Right lobe of liver (tissue), 6 donors: ENCODE measurements at regions not wholly inside any gene's neighbourhood (a gene's known extent, or its start where the extent isn't known, plus 50 kb on each side); places are given as distances from the start of the nearest gene placed in this dataset.

Experiments
- ATAC-seq, 4 donors: fragments of 200-7000 bp; cut with Tn5 transposase; one replicate each; pipeline ENCODE4 v1.9.1; 2020; ENCODE audit warnings: mild to moderate bottlenecking in 4 of 4, moderate library complexity in 4 of 4
- DNase-seq, 3 donors: peaks; one replicate each; pipeline ENCODE4 v3.0.0-alpha.2; 2020
- H3K27ac ChIP-seq, 3 donors: fragments of 200-600 bp; one replicate each; pipeline ENCODE4 v1.8.0; 2022
- H3K27me3 ChIP-seq, 2 donors: fragments of 200-600 bp; one replicate each; pipeline ENCODE4 v1.8.0; 2022
- H3K36me3 ChIP-seq, 4 donors: fragments of 200-600 bp; sonication (generic) in 1 of 4; one replicate each; pipeline versions ENCODE4 v1.5.1 to v1.8.0; 2017 to 2022; ENCODE audit warnings: control low read depth in 1 of 4
- H3K4me1 ChIP-seq, 4 donors: fragments of 200-600 bp; sonication (generic) in 1 of 4; one replicate each; pipeline versions ENCODE4 v1.5.1 to v1.8.0; 2017 to 2022; ENCODE audit warnings: control low read depth in 1 of 4
- H3K4me3 ChIP-seq, 3 donors: fragments of 200-600 bp; one replicate each; pipeline ENCODE4 v1.8.0; 2022
- H3K9me3 ChIP-seq, 4 donors: fragments of 200-600 bp; sonication (generic) in 1 of 4; one replicate each; pipeline versions ENCODE4 v1.5.1 to v1.8.0; 2017 to 2022; ENCODE audit warnings: control low read depth in 1 of 4
- CTCF ChIP-seq, 4 donors: fragments of 200-600 bp in 3 of 4; fragments of 450-650 bp in 1 of 4; IDR thresholded peaks; one replicate each; pipeline versions ENCODE4 v1.5.1 to v1.8.0; 2016 to 2022; ENCODE audit warnings: antibody characterized with exemption in 4 of 4, mild to moderate bottlenecking in 2 of 4
- POLR2A ChIP-seq: fragments of 450-650 bp; IDR thresholded peaks from one replicate; pipeline ENCODE4 v1.6.1; 2017; ENCODE audit warnings: antibody characterized with exemption, mild to moderate bottlenecking
- WGBS: methylation state at CpG from one replicate; pipeline ENCODE4 v1.1.6; 2018; ENCODE audit warnings: low coverage, low lambda C conversion rate; ENCODE audit not compliant: insufficient coverage; ENCODE audit errors: missing lambda C conversion rate; 5-methylcytosine and 5-hydroxymethylcytosine counted together
- intact Hi-C, 2 donors: fragments of 100-400 bp; cut with DNase I; formaldehyde crosslinking; loops; one replicate each; pipeline versions ENCODE4 v1.11.2 to v1.14.1; 2022
- donor health status: DM: no; HTN: yes; CAD: no.
- donor health status: DM: no; HTN: no; CAD: no.
- donor health status: DM: no; HTN: no; CAD: no.
- donor health status: DM: no; HTN: yes; CAD: no.
- donor health status: DM: no; HTN: yes; CAD: no.

DNA sequence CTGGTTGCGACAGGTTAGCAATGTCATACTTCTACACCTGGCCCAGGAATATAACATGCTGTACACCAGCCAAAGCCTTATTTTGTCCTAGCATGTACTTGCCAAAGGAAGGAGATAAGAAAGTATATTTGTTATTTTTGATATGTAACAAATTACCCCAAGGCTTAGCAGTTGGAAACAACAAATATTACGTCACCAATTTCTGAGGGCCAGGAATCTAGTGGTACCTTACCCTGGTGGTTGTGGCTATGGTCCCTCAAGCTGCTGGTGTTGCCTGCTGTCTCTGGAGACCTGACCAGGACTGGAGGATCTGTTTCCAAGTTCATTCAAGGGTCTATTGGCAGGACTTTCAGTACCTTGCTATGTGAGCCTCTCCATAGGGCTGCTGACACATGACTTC lies 135.5 kb upstream of the BANK1 start:
- DNase-seq = no peak
- ATAC-seq = no peak
- no peak for TF ChIP-seq CTCF (IDR thresholded peaks at IDR 0.05)
- no peak for TF ChIP-seq POLR2A
- intact Hi-C loops = no loop called here
- Histone ChIP-seq H3K4me3 (no peak overlapping the region), H3K9me3 (no peaks in the 10 kb centered on the region), H3K27ac (no peak overlapping the region), H3K36me3 (no peaks in the 10 kb centered on the region), H3K4me1 (no peaks in the 10 kb centered on the region), H3K27me3 (no peaks in the 10 kb centered on the region)
- WGBS = 94% methylated on average over 2 of the region's 2 CpGs

DNA sequence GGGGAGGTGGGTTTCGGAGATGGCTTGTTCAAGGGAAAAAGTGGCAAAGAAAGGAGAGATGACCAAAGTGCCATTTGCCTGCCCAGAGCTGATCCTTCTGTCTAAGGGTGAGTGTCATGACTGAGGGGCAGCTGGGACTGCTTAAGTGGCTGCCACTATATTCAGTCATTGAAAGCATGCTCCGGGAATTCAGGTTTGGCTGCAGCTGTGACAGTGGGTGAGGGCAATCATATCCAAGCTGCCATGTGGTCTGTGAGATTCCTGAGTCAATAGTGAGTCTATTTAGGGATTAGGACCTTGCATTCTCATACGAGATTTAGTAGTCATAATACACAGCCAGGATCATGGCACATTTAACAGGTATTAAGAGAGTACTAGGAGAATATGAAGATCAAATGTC lies 138.8 kb upstream of the BANK1 start:
- Histone ChIP-seq H3K36me3 (no peaks in the 10 kb centered on the region), H3K27me3 (no peaks in the 10 kb centered on the region), H3K4me3 (no peak overlapping the region), H3K27ac (no peak overlapping the region), H3K4me1 (no peaks in the 10 kb centered on the region), H3K9me3 (no peaks in the 10 kb centered on the region)
- ATAC-seq = no peak
- WGBS = 46% methylated on average over 3 of the region's 3 CpGs
- intact Hi-C loops = no loop called here
- TF ChIP-seq POLR2A (no peak), CTCF (IDR thresholded peaks at IDR 0.05) (no peak)
- DNase-seq = no peak

GRCh38 chr4:101649790-101650515 lies 140.6 kb upstream of the BANK1 start:
- Histone ChIP-seq H3K4me3 (no peak overlapping the region), H3K27ac (no peak overlapping the region), H3K36me3 (no peaks in the 10 kb centered on the region), H3K27me3 (no peaks in the 10 kb centered on the region), H3K9me3 (no peaks in the 10 kb centered on the region), H3K4me1 (no peaks in the 10 kb centered on the region)
- DNase-seq = no peak
- no peak for ATAC-seq
- TF ChIP-seq CTCF (IDR thresholded peaks at IDR 0.05) (no peak), POLR2A (no peak)
- intact Hi-C loops = no loop called here
- WGBS = 46% methylated on average over 3 of the region's 3 CpGs

GRCh38 chr4:101647710-101648034 lies 142.9 kb upstream of the BANK1 start:
- H3K36me3 ChIP-seq = no peaks in the 10 kb centered on the region
- no peak overlapping the region for H3K27ac ChIP-seq
- no peak for ATAC-seq
- H3K27me3 ChIP-seq = no peaks in the 10 kb centered on the region
- H3K4me3 ChIP-seq = no peak overlapping the region
- no peaks in the 10 kb centered on the region for H3K9me3 ChIP-seq
- H3K4me1 ChIP-seq = no peaks in the 10 kb centered on the region
- intact Hi-C loops = no loop called here
- TF ChIP-seq POLR2A = no peak
- no peak for TF ChIP-seq CTCF (IDR thresholded peaks at IDR 0.05)
- no peak for DNase-seq

GRCh38 chr4:101644516-101644915 lies 146.0 kb upstream of the BANK1 start:
- H3K4me3 ChIP-seq = no peak overlapping the region
- no peak for TF ChIP-seq CTCF (IDR thresholded peaks at IDR 0.05)
- no peak for TF ChIP-seq POLR2A
- no peaks in the 10 kb centered on the region for H3K4me1 ChIP-seq
- ATAC-seq (no peak), DNase-seq (no peak)
- intact Hi-C loops = no loop called here
- WGBS = 67% methylated on average over 1 of the region's 1 CpG
- H3K27ac ChIP-seq = no peak overlapping the region
- H3K27me3 ChIP-seq = no peaks in the 10 kb centered on the region
- H3K36me3 ChIP-seq = no peaks in the 10 kb centered on the region
- H3K9me3 ChIP-seq = no peaks in the 10 kb centered on the region
